ENCODE measurements at regions not wholly inside any gene's neighbourhood (a gene's known extent, or its start where the extent isn't known, plus 50 kb on each side); places are given as distances from the start of the nearest gene placed in this dataset.

GRCh38 chr2:51559026-51559425 is 527.1 kb upstream of the NRXN1 start:
- no peak for TF ChIP-seq CTCF (IDR thresholded peaks at IDR 0.05; ENCODE audit: insufficient read depth, low read length, poor library complexity, severe bottlenecking)
- Histone ChIP-seq H3K36me3 (ENCODE audit: control insufficient read depth, insufficient read depth, low read length) (no peaks in the 10 kb centered on the region), H3K4me3 (ENCODE audit: low read depth, low read length) (no peak overlapping the region), H3K27me3 (ENCODE audit: control insufficient read depth, insufficient read depth, low read length) (no peaks in the 10 kb centered on the region)
- DNase-seq (ENCODE audit: low read depth): no peak

GRCh38 chr2:51553476-51553875 is 521.5 kb upstream of the NRXN1 start:
- Histone ChIP-seq H3K4me3 (ENCODE audit: low read depth, low read length) (no peak overlapping the region), H3K36me3 (ENCODE audit: control insufficient read depth, insufficient read depth, low read length) (no peaks in the 10 kb centered on the region), H3K27me3 (ENCODE audit: control insufficient read depth, insufficient read depth, low read length) (no peaks in the 10 kb centered on the region)
- no peak for DNase-seq (ENCODE audit: low read depth)
- no peak for TF ChIP-seq CTCF (IDR thresholded peaks at IDR 0.05; ENCODE audit: insufficient read depth, low read length, poor library complexity, severe bottlenecking)

- DNase-seq (ENCODE audit: low read depth): no peak
- Histone ChIP-seq H3K36me3 (ENCODE audit: control insufficient read depth, insufficient read depth, low read length) (no peaks in the 10 kb centered on the region), H3K4me3 (ENCODE audit: low read depth, low read length) (no peak overlapping the region), H3K27me3 (ENCODE audit: control insufficient read depth, insufficient read depth, low read length) (no peaks in the 10 kb centered on the region)
- TF ChIP-seq CTCF (IDR thresholded peaks at IDR 0.05; ENCODE audit: insufficient read depth, low read length, poor library complexity, severe bottlenecking): no peak
Observed at GRCh38 chr2:51535763-51536162, 503.8 kb upstream of the NRXN1 start.

- no peak for TF ChIP-seq CTCF (IDR thresholded peaks at IDR 0.05; ENCODE audit: insufficient read depth, low read length, poor library complexity, severe bottlenecking)
- no peak for DNase-seq (ENCODE audit: low read depth)
- H3K36me3 ChIP-seq (ENCODE audit: control insufficient read depth, insufficient read depth, low read length): no peaks in the 10 kb centered on the region
- no peak overlapping the region for H3K4me3 ChIP-seq (ENCODE audit: low read depth, low read length)
- no peaks in the 10 kb centered on the region for H3K27me3 ChIP-seq (ENCODE audit: control insufficient read depth, insufficient read depth, low read length)
Observed at GRCh38 chr2:51534166-51534565, 502.2 kb upstream of the NRXN1 start.

GRCh38 chr2:51528156-51528555 is 496.2 kb upstream of the NRXN1 start:
- Histone ChIP-seq H3K36me3 (ENCODE audit: control insufficient read depth, insufficient read depth, low read length) (no peaks in the 10 kb centered on the region), H3K27me3 (ENCODE audit: control insufficient read depth, insufficient read depth, low read length) (no peaks in the 10 kb centered on the region), H3K4me3 (ENCODE audit: low read depth, low read length) (no peak overlapping the region)
- no peak for DNase-seq (ENCODE audit: low read depth)
- no peak for TF ChIP-seq CTCF (IDR thresholded peaks at IDR 0.05; ENCODE audit: insufficient read depth, low read length, poor library complexity, severe bottlenecking)

- H3K36me3 ChIP-seq (ENCODE audit: control insufficient read depth, insufficient read depth, low read length): no peaks in the 10 kb centered on the region
- H3K4me3 ChIP-seq (ENCODE audit: low read depth, low read length): no peak overlapping the region
- TF ChIP-seq CTCF (IDR thresholded peaks at IDR 0.05; ENCODE audit: insufficient read depth, low read length, poor library complexity, severe bottlenecking): no peak
- no peak for DNase-seq (ENCODE audit: low read depth)
- no peaks in the 10 kb centered on the region for H3K27me3 ChIP-seq (ENCODE audit: control insufficient read depth, insufficient read depth, low read length)
Observed at GRCh38 chr2:51526766-51527165, 494.8 kb upstream of the NRXN1 start.
